H9 (cell line): ENCODE measurements at regions not wholly inside any gene's neighbourhood (a gene's known extent, or its start where the extent isn't known, plus 50 kb on each side); places are given as distances from the start of the nearest gene placed in this dataset.

Source experiments
- DNase-seq: peaks from one replicate; pipeline ENCODE4 v3.0.0-alpha.2; 2017
- H2AFZ ChIP-seq: one replicate; pipeline ENCODE4 v1.6.1; 2013; ENCODE audit warnings: mild to moderate bottlenecking, low read length, control low read depth, moderate library complexity
- H2AK5ac ChIP-seq: 2 replicates; pipeline ENCODE4 v1.6.1; 2013; ENCODE audit warnings: low read length, control low read depth, mixed read lengths; ENCODE audit not compliant: insufficient read length
- H2BK120ac ChIP-seq: one replicate; pipeline ENCODE4 v1.6.1; 2013; ENCODE audit warnings: low read depth, mild to moderate bottlenecking, low read length, control low read depth, inconsistent platforms; ENCODE audit not compliant: poor library complexity, severe bottlenecking
- H2BK12ac ChIP-seq: 2 replicates; pipeline ENCODE4 v1.6.1; 2013; ENCODE audit warnings: low read length, control low read depth, mixed read lengths, low read depth; ENCODE audit not compliant: insufficient read length
- H2BK15ac ChIP-seq: 2 replicates; pipeline ENCODE4 v1.6.1; 2013; ENCODE audit warnings: low read depth, low read length, control low read depth
- H2BK20ac ChIP-seq: one replicate; pipeline ENCODE4 v1.6.1; 2013; ENCODE audit warnings: low read depth, mild to moderate bottlenecking, low read length, control low read depth, inconsistent platforms; ENCODE audit not compliant: poor library complexity, severe bottlenecking
- H2BK5ac ChIP-seq: 2 replicates; pipeline ENCODE4 v1.6.1; 2013; ENCODE audit warnings: low read length, control low read depth, mixed read lengths; ENCODE audit not compliant: insufficient read length
- H3K14ac ChIP-seq: 2 replicates; pipeline ENCODE4 v1.6.1; 2013; ENCODE audit warnings: low read length, control low read depth; ENCODE audit not compliant: insufficient read depth
- H3K18ac ChIP-seq: 2 replicates; pipeline ENCODE4 v1.6.1; 2013; ENCODE audit warnings: low read depth, mild to moderate bottlenecking, mixed read lengths, low read length, control low read depth; ENCODE audit not compliant: insufficient read length
- H3K23ac ChIP-seq: 2 replicates; pipeline ENCODE4 v1.6.1; 2013; ENCODE audit warnings: low read length, control low read depth, mixed read lengths, low read depth; ENCODE audit not compliant: insufficient read length
- H3K23me2 ChIP-seq: 2 replicates; pipeline ENCODE4 v1.6.1; 2013; ENCODE audit warnings: low read depth, mild to moderate bottlenecking, mixed read lengths, low read length, control low read depth; ENCODE audit not compliant: insufficient read length, poor library complexity, severe bottlenecking
- H3K27ac ChIP-seq: 2 replicates; pipeline ENCODE4 v1.5.1; 2013; ENCODE audit warnings: low read length, control low read depth, mixed read lengths, low read depth; ENCODE audit not compliant: insufficient read length
- H3K27me3 ChIP-seq: 2 replicates; pipeline ENCODE4 v1.6.1; 2013; ENCODE audit warnings: low read length, control low read depth, inconsistent platforms; ENCODE audit not compliant: insufficient read depth
- H3K4ac ChIP-seq: 2 replicates; pipeline ENCODE4 v1.6.1; 2013; ENCODE audit warnings: low read depth, mild to moderate bottlenecking, control low read depth, inconsistent platforms, low read length, moderate library complexity
- H3K4me1 ChIP-seq: 2 replicates; pipeline ENCODE4 v1.6.1; 2013; ENCODE audit warnings: low read length, control low read depth, inconsistent platforms; ENCODE audit not compliant: insufficient read depth
- H3K4me2 ChIP-seq: 2 replicates; pipeline ENCODE4 v1.6.1; 2013; ENCODE audit warnings: low read length, control low read depth, mixed read lengths; ENCODE audit not compliant: insufficient read length, insufficient read depth
- H3K56ac ChIP-seq: 2 replicates; pipeline ENCODE4 v1.6.1; 2013; ENCODE audit warnings: low read depth, mild to moderate bottlenecking, mixed read lengths, low read length, control low read depth; ENCODE audit not compliant: insufficient read length
- H3K79me1 ChIP-seq: 2 replicates; pipeline ENCODE4 v1.6.1; 2013; ENCODE audit warnings: low read depth, mild to moderate bottlenecking, moderate library complexity, low read length, control low read depth, inconsistent platforms; ENCODE audit not compliant: insufficient read depth, poor library complexity, severe bottlenecking
- H3K79me2 ChIP-seq: 2 replicates; pipeline ENCODE4 v1.6.1; 2013; ENCODE audit warnings: low read length, control low read depth, inconsistent platforms; ENCODE audit not compliant: insufficient read depth
- H3K9ac ChIP-seq: 2 replicates; pipeline ENCODE4 v1.6.1; 2013; ENCODE audit warnings: low read length, control low read depth, mixed read lengths; ENCODE audit not compliant: insufficient read length; ENCODE audit errors: extremely low read depth
- H3K9me3 ChIP-seq: one replicate; pipeline ENCODE4 v1.6.1; 2013; ENCODE audit warnings: low read depth, low read length, inconsistent platforms; ENCODE audit not compliant: control insufficient read depth
- H3T11ph ChIP-seq: one replicate; pipeline ENCODE4 v1.6.1; 2013; ENCODE audit warnings: mild to moderate bottlenecking, low read length, control low read depth, inconsistent platforms
- H4K20me1 ChIP-seq: one replicate; pipeline ENCODE4 v1.6.1; 2013; ENCODE audit not compliant: control insufficient read depth, insufficient read length, insufficient read depth
- H4K5ac ChIP-seq: 2 replicates; pipeline ENCODE4 v1.6.1; 2013; ENCODE audit warnings: low read depth, mild to moderate bottlenecking, mixed read lengths, low read length, control low read depth; ENCODE audit not compliant: insufficient read length
- H4K8ac ChIP-seq: replicated peaks from 2 replicates; pipeline ENCODE4 v1.6.1; 2013; ENCODE audit warnings: low read length, control low read depth, mixed read lengths, low read depth; ENCODE audit not compliant: insufficient read length
- H4K91ac ChIP-seq: 2 replicates; pipeline ENCODE4 v1.6.1; 2013; ENCODE audit warnings: low read depth, mild to moderate bottlenecking, moderate library complexity, mixed read lengths, low read length, control low read depth; ENCODE audit not compliant: insufficient read length
- H3K27ac Mint-ChIP-seq, 3 experiments: 2 replicates in 2 of 3; 3 replicates in 1 of 3; pipeline ENCODE4 v1.8.0; 2020 to 2021; ENCODE audit warnings: mixed read lengths in 3 of 3, mild to moderate bottlenecking in 1 of 3, moderate library complexity in 1 of 3
- H3K27me3 Mint-ChIP-seq: 2 replicates; pipeline ENCODE4 v1.8.0; 2021; ENCODE audit warnings: low read depth, mild to moderate bottlenecking, moderate library complexity, mixed read lengths
- H3K36me3 Mint-ChIP-seq, 3 experiments: 2 replicates in 2 of 3; 3 replicates in 1 of 3; pipeline ENCODE4 v1.8.0; 2020 to 2021; ENCODE audit warnings: low read depth in 3 of 3, mixed read lengths in 3 of 3; ENCODE audit not compliant: insufficient read depth in 1 of 3
- H3K4me1 Mint-ChIP-seq, 2 experiments: 2 replicates each; pipeline ENCODE4 v1.8.0; 2020; ENCODE audit warnings: mixed read lengths in 2 of 2
- H3K4me3 Mint-ChIP-seq, 2 experiments: 2 replicates in 1 of 2; 3 replicates in 1 of 2; pipeline ENCODE4 v1.8.0; 2020 to 2021; ENCODE audit warnings: mild to moderate bottlenecking in 2 of 2, mixed read lengths in 2 of 2, moderate library complexity in 1 of 2
- H3K9me3 Mint-ChIP-seq, 2 experiments: 2 replicates in 1 of 2; 3 replicates in 1 of 2; pipeline ENCODE4 v1.8.0; 2020; ENCODE audit warnings: mild to moderate bottlenecking in 2 of 2, mixed read lengths in 2 of 2, moderate library complexity in 1 of 2
- WGBS: extraction: QIAGEN DNeasy Blood & Tissue Kit; methylation state at CpG from one replicate; pipeline ENCODE4 v1.1.7; 2013; ENCODE audit warnings: missing lambda C conversion rate, low lambda C conversion rate, mixed read lengths; ENCODE audit not compliant: insufficient read length; ENCODE audit errors: extremely low coverage; 5-methylcytosine and 5-hydroxymethylcytosine counted together
- TF ChIP-seq, protein P1 (sequence below): fragments of 200-600 bp; sonication (generic); conservative IDR thresholded peaks from 3 replicates; pipeline ENCODE4 v1.8.0; 2021; ENCODE audit warnings: antibody characterized with exemption, mild to moderate bottlenecking

DNA sequence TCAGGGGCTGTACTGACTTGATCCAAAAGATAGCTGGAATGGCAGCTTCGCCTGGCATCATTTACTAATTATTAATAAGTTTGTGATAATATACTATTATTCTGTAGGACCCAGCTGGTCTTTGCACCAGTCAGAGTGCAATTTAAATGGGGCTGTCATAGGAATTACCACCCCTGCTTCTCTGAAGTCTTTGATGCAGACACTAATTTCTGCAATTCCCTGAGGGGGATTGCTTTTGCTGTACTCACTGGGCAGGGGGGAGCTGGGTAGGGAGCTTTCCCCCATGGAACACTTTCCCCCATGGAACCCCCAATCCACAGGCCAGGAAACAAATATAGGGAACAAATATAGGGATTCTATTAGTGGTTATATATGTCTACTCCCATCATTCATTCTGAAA lies 54.9 kb upstream of the TSKU start:
- Histone ChIP-seq H3K27me3 (no peaks in the 10 kb centered on the region), H4K5ac (no peak overlapping the region), H3K23me2 (no peaks in the 10 kb centered on the region), H2BK12ac (no peak overlapping the region), H2BK120ac (no peak overlapping the region), H4K8ac (no peak overlapping the region), H3K56ac (no peak overlapping the region), H3T11ph (no peak overlapping the region), H4K20me1 (no peaks in the 10 kb centered on the region), H3K23ac (no peak overlapping the region), H3K9ac (no peak overlapping the region), H3K4ac (no peak overlapping the region), H2BK20ac (no peak overlapping the region), H2AFZ (no peak overlapping the region), H3K9me3 (no peaks in the 10 kb centered on the region), H2BK15ac (no peak overlapping the region), H2BK5ac (no peak overlapping the region), H3K14ac (no peak overlapping the region), H3K79me2 (no peaks in the 10 kb centered on the region), H3K27ac (no peak overlapping the region), H3K18ac (no peak overlapping the region), H3K4me2 (no peak overlapping the region), H4K91ac (no peak overlapping the region), H3K79me1 (no peaks in the 10 kb centered on the region), H3K4me1 (no peaks in the 10 kb centered on the region), H2AK5ac (no peak overlapping the region)
- H3K4me3 Mint-ChIP-seq: no peak overlapping the region
- TF ChIP-seq, protein P1, sequence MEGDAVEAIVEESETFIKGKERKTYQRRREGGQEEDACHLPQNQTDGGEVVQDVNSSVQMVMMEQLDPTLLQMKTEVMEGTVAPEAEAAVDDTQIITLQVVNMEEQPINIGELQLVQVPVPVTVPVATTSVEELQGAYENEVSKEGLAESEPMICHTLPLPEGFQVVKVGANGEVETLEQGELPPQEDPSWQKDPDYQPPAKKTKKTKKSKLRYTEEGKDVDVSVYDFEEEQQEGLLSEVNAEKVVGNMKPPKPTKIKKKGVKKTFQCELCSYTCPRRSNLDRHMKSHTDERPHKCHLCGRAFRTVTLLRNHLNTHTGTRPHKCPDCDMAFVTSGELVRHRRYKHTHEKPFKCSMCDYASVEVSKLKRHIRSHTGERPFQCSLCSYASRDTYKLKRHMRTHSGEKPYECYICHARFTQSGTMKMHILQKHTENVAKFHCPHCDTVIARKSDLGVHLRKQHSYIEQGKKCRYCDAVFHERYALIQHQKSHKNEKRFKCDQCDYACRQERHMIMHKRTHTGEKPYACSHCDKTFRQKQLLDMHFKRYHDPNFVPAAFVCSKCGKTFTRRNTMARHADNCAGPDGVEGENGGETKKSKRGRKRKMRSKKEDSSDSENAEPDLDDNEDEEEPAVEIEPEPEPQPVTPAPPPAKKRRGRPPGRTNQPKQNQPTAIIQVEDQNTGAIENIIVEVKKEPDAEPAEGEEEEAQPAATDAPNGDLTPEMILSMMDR: no peak
- H3K36me3 Mint-ChIP-seq: no peaks in the 10 kb centered on the region
- peaks cover 0 to 3% of the 10 kb centered on the region in 2 experiments; a peak in 2 of 4 replicates for H3K4me1 Mint-ChIP-seq
- WGBS: no CpG with 5 or more reads among the region's 1 CpG
- no peak for DNase-seq
- H3K27ac Mint-ChIP-seq: no peak overlapping the region
- peaks cover 22% of the 10 kb centered on the region for H3K27me3 Mint-ChIP-seq
- no peaks in the 10 kb centered on the region; a peak in 2 of 5 replicates for H3K9me3 Mint-ChIP-seq
